Inflammatory macrophage treated with lipopolysaccharide for 4 hours (primary cell): ENCODE measurements at regions not wholly inside any gene's neighbourhood (a gene's known extent, or its start where the extent isn't known, plus 50 kb on each side); places are given as distances from the start of the nearest gene placed in this dataset.

Source experiments
- DNase-seq: peaks from one replicate; pipeline ENCODE4 v3.0.0-alpha.2; 2020

- DNase-seq = no peak
Measured at GRCh38 chr16:51967646-51968045, 579.3 kb downstream of the TOX3 start.

- DNase-seq = no peak
Measured at GRCh38 chr16:51960931-51961330, 586.0 kb downstream of the TOX3 start.

- DNase-seq = no peak
Measured at GRCh38 chr16:51953286-51953985, 593.5 kb downstream of the TOX3 start.

- no peak for DNase-seq
Measured at GRCh38 chr16:51952500-51952899, 594.4 kb downstream of the TOX3 start.

- DNase-seq = no peak
Measured at GRCh38 chr16:51951668-51952298, 595.2 kb downstream of the TOX3 start.

- DNase-seq = no peak
Measured at GRCh38 chr16:51950118-51950780, 596.7 kb downstream of the TOX3 start.

GRCh38 chr16:51949282-51949681 lies 597.7 kb downstream of the TOX3 start:
- DNase-seq = no peak

- DNase-seq = no peak
Measured at GRCh38 chr16:51941412-51941811, 605.5 kb downstream of the TOX3 start.

GRCh38 chr16:51940183-51940582 lies 606.8 kb downstream of the TOX3 start:
- no peak for DNase-seq

- DNase-seq = no peak
Measured at GRCh38 chr16:51939378-51939871, 607.5 kb downstream of the TOX3 start.

GRCh38 chr16:51938861-51939260 lies 608.1 kb downstream of the TOX3 start:
- DNase-seq = no peak

- DNase-seq = no peak
Measured at GRCh38 chr16:51937771-51938170, 609.2 kb downstream of the TOX3 start.

- no peak for DNase-seq
Measured at GRCh38 chr16:51936846-51937245, 610.1 kb downstream of the TOX3 start.

- DNase-seq = no peak
Measured at GRCh38 chr16:51932317-51932716, 614.6 kb downstream of the TOX3 start.

- DNase-seq = no peak
Measured at GRCh38 chr16:51931653-51932052, 615.3 kb downstream of the TOX3 start.

GRCh38 chr16:51924744-51925143 lies 622.2 kb downstream of the TOX3 start:
- no peak for DNase-seq

- DNase-seq = no peak
Measured at GRCh38 chr16:51922476-51922875, 624.5 kb downstream of the TOX3 start.

GRCh38 chr16:51919736-51920135 lies 627.2 kb downstream of the TOX3 start:
- no peak for DNase-seq

- DNase-seq = no peak
Measured at GRCh38 chr16:51916814-51917213, 630.1 kb downstream of the TOX3 start.

- no peak for DNase-seq
Measured at GRCh38 chr16:51916231-51916630, 630.7 kb downstream of the TOX3 start.

- DNase-seq = no peak
Measured at GRCh38 chr16:51907680-51908079, 639.3 kb downstream of the TOX3 start.

GRCh38 chr16:51900221-51900780 lies 646.6 kb downstream of the TOX3 start:
- DNase-seq = no peak

GRCh38 chr16:51898872-51899271 lies 648.1 kb downstream of the TOX3 start:
- no peak for DNase-seq

- no peak for DNase-seq
Measured at GRCh38 chr16:51896013-51896412, 650.9 kb downstream of the TOX3 start.
